ENCODE measurements at regions not wholly inside any gene's neighbourhood (a gene's known extent, or its start where the extent isn't known, plus 50 kb on each side); places are given as distances from the start of the nearest gene placed in this dataset.

GRCh38 chr14:98901511-98902205, 370.3 kb downstream of the BCL11B start:
- H3K27ac Mint-ChIP-seq: no peak overlapping the region

GRCh38 chr14:98903371-98903770, 368.6 kb downstream of the BCL11B start:
- Mint-ChIP-seq H3K36me3 (no peaks in the 10 kb centered on the region), H3K27ac (no peak overlapping the region), H3K4me1 (ENCODE audit: low read depth in 2 of 2) (no peaks in the 10 kb centered on the region), H3K9me3 (no peaks in the 10 kb centered on the region), H3K4me3 (no peak overlapping the region), H3K27me3 (peaks cover 0 to 25% of the 10 kb centered on the region in 2 donors)
- DNase-seq (ENCODE audit: low spot score) (no peak), ATAC-seq (no peak)

More at GRCh38 chr14:98901511-98902205, 370.3 kb downstream of the BCL11B start:
- Mint-ChIP-seq H3K4me1 (ENCODE audit: low read depth in 2 of 2) (no peaks in the 10 kb centered on the region), H3K4me3 (no peak overlapping the region), H3K27me3 (peaks cover 0 to 23% of the 10 kb centered on the region in 2 donors), H3K9me3 (no peaks in the 10 kb centered on the region), H3K36me3 (peaks cover 4% of the 10 kb centered on the region)
- ATAC-seq (peak; percentile 13 to 24), DNase-seq (ENCODE audit: low spot score) (no peak)

GRCh38 chr14:98904677-98905076, 367.3 kb downstream of the BCL11B start:
- no peaks in the 10 kb centered on the region for H3K36me3 Mint-ChIP-seq
- no peaks in the 10 kb centered on the region for H3K4me1 Mint-ChIP-seq (ENCODE audit: low read depth in 2 of 2)
- H3K27me3 Mint-ChIP-seq: peaks cover 0 to 23% of the 10 kb centered on the region in 2 donors
- ATAC-seq (no peak), DNase-seq (ENCODE audit: low spot score) (no peak)
- no peaks in the 10 kb centered on the region for H3K9me3 Mint-ChIP-seq
- no peak overlapping the region for H3K27ac Mint-ChIP-seq
- no peak overlapping the region for H3K4me3 Mint-ChIP-seq

GRCh38 chr14:98906123-98906995, 365.6 kb downstream of the BCL11B start:
- Mint-ChIP-seq H3K27ac (no peak overlapping the region), H3K4me3 (no peak overlapping the region), H3K4me1 (ENCODE audit: low read depth in 2 of 2) (no peaks in the 10 kb centered on the region), H3K27me3 (peaks cover 0 to 18% of the 10 kb centered on the region in 2 donors), H3K9me3 (no peaks in the 10 kb centered on the region), H3K36me3 (no peaks in the 10 kb centered on the region)
- ATAC-seq (no peak), DNase-seq (ENCODE audit: low spot score) (no peak)

- no peak for ATAC-seq
- H3K27me3 Mint-ChIP-seq: peaks cover 0 to 15% of the 10 kb centered on the region in 2 donors
- H3K36me3 Mint-ChIP-seq: no peaks in the 10 kb centered on the region
- no peak for DNase-seq (ENCODE audit: low spot score)
- no peaks in the 10 kb centered on the region for H3K4me1 Mint-ChIP-seq (ENCODE audit: low read depth in 2 of 2)
- H3K27ac Mint-ChIP-seq: no peak overlapping the region
- H3K9me3 Mint-ChIP-seq: no peaks in the 10 kb centered on the region
- no peak overlapping the region for H3K4me3 Mint-ChIP-seq
Observed at GRCh38 chr14:98907271-98907670, 364.7 kb downstream of the BCL11B start.

GRCh38 chr14:98908050-98908449, 363.9 kb downstream of the BCL11B start:
- Mint-ChIP-seq H3K27ac (no peak overlapping the region), H3K4me1 (ENCODE audit: low read depth in 2 of 2) (no peaks in the 10 kb centered on the region), H3K4me3 (no peak overlapping the region), H3K27me3 (peaks cover 0 to 15% of the 10 kb centered on the region in 2 donors), H3K9me3 (no peaks in the 10 kb centered on the region), H3K36me3 (no peaks in the 10 kb centered on the region)
- no peak for DNase-seq (ENCODE audit: low spot score)
- ATAC-seq: no peak

GRCh38 chr14:98909251-98909944, 362.6 kb downstream of the BCL11B start:
- DNase-seq (ENCODE audit: low spot score) (no peak), ATAC-seq (no peak)

GRCh38 chr14:98910061-98910460, 361.9 kb downstream of the BCL11B start:
- no peaks in the 10 kb centered on the region for H3K9me3 Mint-ChIP-seq
- H3K27ac Mint-ChIP-seq: no peak overlapping the region
- ATAC-seq: no peak
- H3K27me3 Mint-ChIP-seq: peaks cover 8 to 10% of the 10 kb centered on the region in 2 donors
- H3K4me1 Mint-ChIP-seq (ENCODE audit: low read depth in 2 of 2): no peaks in the 10 kb centered on the region
- H3K36me3 Mint-ChIP-seq: no peaks in the 10 kb centered on the region
- no peak overlapping the region for H3K4me3 Mint-ChIP-seq
- no peak for DNase-seq (ENCODE audit: low spot score)

More at GRCh38 chr14:98909251-98909944, 362.6 kb downstream of the BCL11B start:
- H3K4me3 Mint-ChIP-seq: no peak overlapping the region
- H3K9me3 Mint-ChIP-seq: no peaks in the 10 kb centered on the region
- no peaks in the 10 kb centered on the region for H3K4me1 Mint-ChIP-seq (ENCODE audit: low read depth in 2 of 2)
- no peak overlapping the region for H3K27ac Mint-ChIP-seq
- peaks cover 8 to 12% of the 10 kb centered on the region in 2 donors for H3K27me3 Mint-ChIP-seq
- H3K36me3 Mint-ChIP-seq: no peaks in the 10 kb centered on the region

GRCh38 chr14:98912655-98913054, 359.3 kb downstream of the BCL11B start:
- Mint-ChIP-seq H3K27ac (no peak overlapping the region), H3K9me3 (no peaks in the 10 kb centered on the region)
- ATAC-seq: no peak

GRCh38 chr14:98913967-98914650, 357.9 kb downstream of the BCL11B start:
- peaks cover 8 to 20% of the 10 kb centered on the region in 2 donors for H3K27me3 Mint-ChIP-seq
- H3K4me3 Mint-ChIP-seq: no peak overlapping the region
- ATAC-seq (no peak), DNase-seq (ENCODE audit: low spot score) (no peak)
- no peaks in the 10 kb centered on the region for H3K36me3 Mint-ChIP-seq
- no peak overlapping the region for H3K27ac Mint-ChIP-seq
- H3K4me1 Mint-ChIP-seq (ENCODE audit: low read depth in 2 of 2): peaks cover 0 to 3% of the 10 kb centered on the region in 2 donors
- no peaks in the 10 kb centered on the region for H3K9me3 Mint-ChIP-seq

More at GRCh38 chr14:98912655-98913054, 359.3 kb downstream of the BCL11B start:
- H3K36me3 Mint-ChIP-seq: no peaks in the 10 kb centered on the region
- H3K27me3 Mint-ChIP-seq: peaks cover 8 to 13% of the 10 kb centered on the region in 2 donors
- H3K4me3 Mint-ChIP-seq: no peak overlapping the region
- peaks cover 0 to 3% of the 10 kb centered on the region in 2 donors for H3K4me1 Mint-ChIP-seq (ENCODE audit: low read depth in 2 of 2)
- DNase-seq (ENCODE audit: low spot score): no peak

GRCh38 chr14:98914942-98915341, 357.1 kb downstream of the BCL11B start:
- H3K27me3 Mint-ChIP-seq: peaks cover 8 to 20% of the 10 kb centered on the region in 2 donors
- H3K9me3 Mint-ChIP-seq: no peaks in the 10 kb centered on the region
- H3K27ac Mint-ChIP-seq: no peak overlapping the region
- ATAC-seq: no peak
- peaks cover 0 to 3% of the 10 kb centered on the region in 2 donors for H3K4me1 Mint-ChIP-seq (ENCODE audit: low read depth in 2 of 2)
- H3K36me3 Mint-ChIP-seq: no peaks in the 10 kb centered on the region
- no peak for DNase-seq (ENCODE audit: low spot score)
- no peak overlapping the region for H3K4me3 Mint-ChIP-seq

GRCh38 chr14:98915625-98916024, 356.4 kb downstream of the BCL11B start:
- Mint-ChIP-seq H3K9me3 (no peaks in the 10 kb centered on the region), H3K27ac (no peak overlapping the region), H3K36me3 (no peaks in the 10 kb centered on the region), H3K4me3 (no peak overlapping the region), H3K4me1 (ENCODE audit: low read depth in 2 of 2) (peaks cover 0 to 3% of the 10 kb centered on the region in 2 donors), H3K27me3 (peaks cover 9 to 22% of the 10 kb centered on the region in 2 donors)
- DNase-seq (ENCODE audit: low spot score) (no peak), ATAC-seq (no peak)

- Mint-ChIP-seq H3K4me1 (ENCODE audit: low read depth in 2 of 2) (peaks cover 0 to 3% of the 10 kb centered on the region in 2 donors), H3K36me3 (no peaks in the 10 kb centered on the region), H3K9me3 (no peaks in the 10 kb centered on the region), H3K4me3 (no peak overlapping the region), H3K27me3 (peaks cover 13 to 25% of the 10 kb centered on the region in 2 donors), H3K27ac (no peak overlapping the region)
- DNase-seq (ENCODE audit: low spot score) (no peak), ATAC-seq (peak in 1 of 2 donors; percentile 28)
Observed at GRCh38 chr14:98916036-98916435, 356.0 kb downstream of the BCL11B start.

Data from natural killer cell treated with Interleukin-12 subunit alpha and Interleukin-12 subunit beta and Interleukin-15 and Interleukin-18, amount 100 ng/mL, for 72 hours (primary cell).